GM12878 (cell line): ENCODE measurements at regions not wholly inside any gene's neighbourhood (a gene's known extent, or its start where the extent isn't known, plus 50 kb on each side); places are given as distances from the start of the nearest gene placed in this dataset.

ENCODE experiments used
- ATAC-seq: fragments of 200-7000 bp; cut with Tn5 transposase; 3 replicates; pipeline ENCODE4 v1.9.1; 2020; ENCODE audit warnings: mild to moderate bottlenecking, moderate library complexity
- BruUV-seq: library from RNA; stranded (reverse); fragments of 400-500 nt; replicated peaks from 2 replicates; lab custom pipeline; 2021; lab: Mats Ljungman, UMichigan
- CTCF ChIA-PET: fragments of 300-600 bp; sonication (Branson Sonifier 250); formaldehyde crosslinking; extraction: SDS; loops from one replicate; lab custom pipeline; 2021; ENCODE audit warnings: inconsistent platforms; lab: Yijun Ruan, JAX
- POLR2A ChIA-PET: fragments of 350-600 bp; formaldehyde crosslinking; extraction: SDS; loops from one replicate; lab custom pipeline; 2021; ENCODE audit warnings: inconsistent platforms; lab: Charles Lee
- RAD21 ChIA-PET: fragments of 300-600 bp; sonication (Branson Sonifier 250); formaldehyde crosslinking; loops from one replicate; lab custom pipeline; 2023; ENCODE audit warnings: antibody characterized with exemption; ENCODE audit not compliant: unreplicated experiment; lab: Charles Lee
- SMC1A ChIA-PET: fragments of 300-600 bp; sonication (Branson Sonifier 250); formaldehyde crosslinking; loops from one replicate; lab custom pipeline; 2023; ENCODE audit not compliant: unreplicated experiment, uncharacterized antibody; lab: Charles Lee
- DNase-seq: peaks from one replicate; pipeline ENCODE4 v3.0.0-alpha.2; 2011; ENCODE audit warnings: low read depth, low spot score
- FAIRE-seq: peaks from 3 replicates; lab custom pipeline; 2011; peaks lifted over from hg19 to GRCh38; lab: Jason Lieb, UNC
- H2AFZ ChIP-seq: 2 replicates; pipeline ENCODE4 v1.6.0; 2011; ENCODE audit warnings: low read depth, low read length, control low read depth; ENCODE audit not compliant: control insufficient read depth
- H3K27ac ChIP-seq: 2 replicates; pipeline ENCODE4 v1.5.1; 2011; ENCODE audit warnings: control low read depth; ENCODE audit not compliant: control insufficient read depth, insufficient read depth
- H3K27me3 ChIP-seq, 2 experiments: replicated peaks in 1 of 2; 2 replicates each; pipeline versions ENCODE4 v1.6.0 to v1.6.1; 2011; ENCODE audit warnings: low read length in 1 of 2; ENCODE audit not compliant: control insufficient read depth in 2 of 2, insufficient read depth in 2 of 2
- H3K36me3 ChIP-seq, 2 experiments: 2 replicates each; pipeline ENCODE4 v1.5.1; 2011; ENCODE audit warnings: low read length in 1 of 2; ENCODE audit not compliant: control insufficient read depth in 2 of 2, insufficient read depth in 2 of 2
- H3K4me1 ChIP-seq: 2 replicates; pipeline ENCODE4 v1.6.1; 2011; ENCODE audit warnings: mild to moderate bottlenecking, low read length, moderate library complexity, mixed read lengths; ENCODE audit not compliant: control insufficient read depth, insufficient read depth
- H3K4me2 ChIP-seq: 2 replicates; pipeline ENCODE4 v1.6.0; 2011; ENCODE audit warnings: control low read depth; ENCODE audit not compliant: control insufficient read depth, insufficient read depth
- H3K4me3 ChIP-seq: fragments of 200-600 bp; sonication (generic); 2 replicates; pipeline ENCODE4 v1.5.1; 2016
- H3K79me2 ChIP-seq: 2 replicates; pipeline ENCODE4 v1.6.0; 2011; ENCODE audit warnings: low read length; ENCODE audit not compliant: control insufficient read depth, insufficient read depth
- H3K9ac ChIP-seq: 2 replicates; pipeline ENCODE4 v1.8.0; 2011; ENCODE audit warnings: low read length, control low read depth, mixed read lengths; ENCODE audit not compliant: control insufficient read depth, insufficient read depth
- H3K9me3 ChIP-seq: replicated peaks from 3 replicates; pipeline ENCODE4 v1.5.1; 2011; ENCODE audit warnings: mild to moderate bottlenecking, low read length; ENCODE audit not compliant: control insufficient read depth, insufficient read depth
- H4K20me1 ChIP-seq: 2 replicates; pipeline ENCODE4 v1.6.0; 2011; ENCODE audit not compliant: control insufficient read depth, insufficient read depth
- ATF2 ChIP-seq: IDR thresholded peaks from 2 replicates; pipeline ENCODE4 v1.6.1; 2012; ENCODE audit warnings: low read length, inconsistent platforms
- BCL11A ChIP-seq: IDR thresholded peaks from 2 replicates; pipeline ENCODE4 v1.6.1; 2011; ENCODE audit warnings: low read depth, low read length
- BRCA1 ChIP-seq: IDR thresholded peaks from 2 replicates; pipeline ENCODE4 v1.6.1; 2011; ENCODE audit warnings: low read depth, low read length, improper control_type of control experiment
- CHD2 ChIP-seq: IDR thresholded peaks from 2 replicates; pipeline ENCODE4 v1.6.1; 2011; ENCODE audit warnings: low read depth, low read length, improper control_type of control experiment, borderline replicate concordance
- KDM1A ChIP-seq: fragments of 200-600 bp; sonication (generic); IDR thresholded peaks from 2 replicates; pipeline ENCODE4 v1.6.1; 2016; ENCODE audit warnings: borderline replicate concordance
- RCOR1 ChIP-seq: conservative IDR thresholded peaks from 2 replicates; pipeline ENCODE4 v1.6.1; 2012; ENCODE audit warnings: low read depth, low read length, improper control_type of control experiment
- SIN3A ChIP-seq: IDR thresholded peaks from 2 replicates; pipeline ENCODE4 v1.6.1; 2012; ENCODE audit warnings: low read depth, low read length, improper control_type of control experiment
- SMAD1 ChIP-seq: fragments of 450-650 bp; IDR thresholded peaks from 2 replicates; pipeline ENCODE4 v1.6.1; 2018; ENCODE audit warnings: mild to moderate bottlenecking, low read depth; ENCODE audit not compliant: partially characterized antibody
- SREBF2 ChIP-seq: IDR thresholded peaks from 2 replicates; pipeline ENCODE4 v1.6.1; 2012; ENCODE audit warnings: mild to moderate bottlenecking, low read length
- STAT1 ChIP-seq: fragments of 450-650 bp; conservative IDR thresholded peaks from 2 replicates; pipeline ENCODE4 v1.6.1; 2014; ENCODE audit warnings: antibody characterized with exemption, mild to moderate bottlenecking
- SUZ12 ChIP-seq: fragments of 200-600 bp; sonication (generic); IDR thresholded peaks from one replicate; pipeline ENCODE4 v1.6.1; 2018; ENCODE audit warnings: antibody characterized with exemption, mild to moderate bottlenecking; ENCODE audit not compliant: unreplicated experiment
- USF2 ChIP-seq: IDR thresholded peaks from 2 replicates; pipeline ENCODE4 v1.6.1; 2011; ENCODE audit warnings: low read depth, low read length, improper control_type of control experiment, borderline replicate concordance
- WGBS: methylation state at CpG from one replicate; pipeline ENCODE4 v1.1.6; 2016; ENCODE audit warnings: low lambda C conversion rate; ENCODE audit not compliant: insufficient replicate concordance, insufficient coverage; ENCODE audit errors: missing lambda C conversion rate; 5-methylcytosine and 5-hydroxymethylcytosine counted together
- in situ Hi-C: fragments of 300-500 bp; cut with MboI; formaldehyde crosslinking; loops from 9 replicates; pipeline ENCODE4 v1.14.3; 2018; ENCODE audit warnings: mixed read lengths
- intact Hi-C: fragments of 100-400 bp; cut with micrococcal nuclease; formaldehyde crosslinking; loops from one replicate; pipeline ENCODE4 v1.14.2; 2022; ENCODE audit not compliant: unreplicated experiment
- TF ChIP-seq, protein P1 (sequence below): fragments of 450-650 bp; IDR thresholded peaks from 2 replicates; pipeline ENCODE4 v1.6.1; 2017; ENCODE audit warnings: mild to moderate bottlenecking, moderate library complexity
- TF ChIP-seq, protein P2 (sequence below): IDR thresholded peaks from 2 replicates; pipeline ENCODE4 v1.6.1; 2011; ENCODE audit warnings: low read depth, mild to moderate bottlenecking, low read length, moderate library complexity, borderline replicate concordance; ENCODE audit errors: extremely low read depth
- TF ChIP-seq, protein P3 (sequence below): IDR thresholded peaks from 2 replicates; pipeline ENCODE4 v1.6.1; 2012; ENCODE audit warnings: mild to moderate bottlenecking, low read depth, low read length

- Histone ChIP-seq H3K4me2 (no peak overlapping the region), H3K27ac (no peak overlapping the region), H3K4me1 (no peaks in the 10 kb centered on the region), H3K9ac (no peak overlapping the region), H2AFZ (no peak overlapping the region), H3K27me3 (peaks cover under 1 to 1% of the 10 kb centered on the region in 2 experiments; a peak in 3 of 4 replicates), H3K79me2 (no peaks in the 10 kb centered on the region), H3K36me3 (no peaks in the 10 kb centered on the region), H4K20me1 (no peaks in the 10 kb centered on the region), H3K9me3 (no peaks in the 10 kb centered on the region), H3K4me3 (no peak overlapping the region)
- WGBS, result 34% methylated on average over 8 of the region's 8 CpGs
- ChIA-PET SMC1A (no interaction called here), CTCF (interaction anchor here (0.6 kb wide), 1 partner anchor 40 kb away, joined by 3 read pairs; no protein-coding TSS in a partner anchor), RAD21 (no interaction called here), POLR2A (no interaction called here)
- intact Hi-C loops, result no loop called here
- DNase-seq, result no peak
- in situ Hi-C loops, result no loop called here
- FAIRE-seq, result no peak
- TF ChIP-seq SMAD1 (no peak), ATF2 (no peak), USF2 (no peak), RCOR1 (no peak), STAT1 (no peak), SUZ12 (no peak), KDM1A (no peak), BCL11A (no peak), SIN3A (no peak), SREBF2 (no peak), CHD2 (no peak), BRCA1 (no peak)
- TF ChIP-seq, protein P1, sequence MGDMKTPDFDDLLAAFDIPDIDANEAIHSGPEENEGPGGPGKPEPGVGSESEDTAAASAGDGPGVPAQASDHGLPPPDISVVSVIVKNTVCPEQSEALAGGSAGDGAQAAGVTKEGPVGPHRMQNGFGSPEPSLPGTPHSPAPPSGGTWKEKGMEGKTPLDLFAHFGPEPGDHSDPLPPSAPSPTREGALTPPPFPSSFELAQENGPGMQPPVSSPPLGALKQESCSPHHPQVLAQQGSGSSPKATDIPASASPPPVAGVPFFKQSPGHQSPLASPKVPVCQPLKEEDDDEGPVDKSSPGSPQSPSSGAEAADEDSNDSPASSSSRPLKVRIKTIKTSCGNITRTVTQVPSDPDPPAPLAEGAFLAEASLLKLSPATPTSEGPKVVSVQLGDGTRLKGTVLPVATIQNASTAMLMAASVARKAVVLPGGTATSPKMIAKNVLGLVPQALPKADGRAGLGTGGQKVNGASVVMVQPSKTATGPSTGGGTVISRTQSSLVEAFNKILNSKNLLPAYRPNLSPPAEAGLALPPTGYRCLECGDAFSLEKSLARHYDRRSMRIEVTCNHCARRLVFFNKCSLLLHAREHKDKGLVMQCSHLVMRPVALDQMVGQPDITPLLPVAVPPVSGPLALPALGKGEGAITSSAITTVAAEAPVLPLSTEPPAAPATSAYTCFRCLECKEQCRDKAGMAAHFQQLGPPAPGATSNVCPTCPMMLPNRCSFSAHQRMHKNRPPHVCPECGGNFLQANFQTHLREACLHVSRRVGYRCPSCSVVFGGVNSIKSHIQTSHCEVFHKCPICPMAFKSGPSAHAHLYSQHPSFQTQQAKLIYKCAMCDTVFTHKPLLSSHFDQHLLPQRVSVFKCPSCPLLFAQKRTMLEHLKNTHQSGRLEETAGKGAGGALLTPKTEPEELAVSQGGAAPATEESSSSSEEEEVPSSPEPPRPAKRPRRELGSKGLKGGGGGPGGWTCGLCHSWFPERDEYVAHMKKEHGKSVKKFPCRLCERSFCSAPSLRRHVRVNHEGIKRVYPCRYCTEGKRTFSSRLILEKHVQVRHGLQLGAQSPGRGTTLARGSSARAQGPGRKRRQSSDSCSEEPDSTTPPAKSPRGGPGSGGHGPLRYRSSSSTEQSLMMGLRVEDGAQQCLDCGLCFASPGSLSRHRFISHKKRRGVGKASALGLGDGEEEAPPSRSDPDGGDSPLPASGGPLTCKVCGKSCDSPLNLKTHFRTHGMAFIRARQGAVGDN, result no peak
- TF ChIP-seq, protein P2, sequence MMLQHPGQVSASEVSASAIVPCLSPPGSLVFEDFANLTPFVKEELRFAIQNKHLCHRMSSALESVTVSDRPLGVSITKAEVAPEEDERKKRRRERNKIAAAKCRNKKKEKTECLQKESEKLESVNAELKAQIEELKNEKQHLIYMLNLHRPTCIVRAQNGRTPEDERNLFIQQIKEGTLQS, result no peak
- TF ChIP-seq, protein P3, sequence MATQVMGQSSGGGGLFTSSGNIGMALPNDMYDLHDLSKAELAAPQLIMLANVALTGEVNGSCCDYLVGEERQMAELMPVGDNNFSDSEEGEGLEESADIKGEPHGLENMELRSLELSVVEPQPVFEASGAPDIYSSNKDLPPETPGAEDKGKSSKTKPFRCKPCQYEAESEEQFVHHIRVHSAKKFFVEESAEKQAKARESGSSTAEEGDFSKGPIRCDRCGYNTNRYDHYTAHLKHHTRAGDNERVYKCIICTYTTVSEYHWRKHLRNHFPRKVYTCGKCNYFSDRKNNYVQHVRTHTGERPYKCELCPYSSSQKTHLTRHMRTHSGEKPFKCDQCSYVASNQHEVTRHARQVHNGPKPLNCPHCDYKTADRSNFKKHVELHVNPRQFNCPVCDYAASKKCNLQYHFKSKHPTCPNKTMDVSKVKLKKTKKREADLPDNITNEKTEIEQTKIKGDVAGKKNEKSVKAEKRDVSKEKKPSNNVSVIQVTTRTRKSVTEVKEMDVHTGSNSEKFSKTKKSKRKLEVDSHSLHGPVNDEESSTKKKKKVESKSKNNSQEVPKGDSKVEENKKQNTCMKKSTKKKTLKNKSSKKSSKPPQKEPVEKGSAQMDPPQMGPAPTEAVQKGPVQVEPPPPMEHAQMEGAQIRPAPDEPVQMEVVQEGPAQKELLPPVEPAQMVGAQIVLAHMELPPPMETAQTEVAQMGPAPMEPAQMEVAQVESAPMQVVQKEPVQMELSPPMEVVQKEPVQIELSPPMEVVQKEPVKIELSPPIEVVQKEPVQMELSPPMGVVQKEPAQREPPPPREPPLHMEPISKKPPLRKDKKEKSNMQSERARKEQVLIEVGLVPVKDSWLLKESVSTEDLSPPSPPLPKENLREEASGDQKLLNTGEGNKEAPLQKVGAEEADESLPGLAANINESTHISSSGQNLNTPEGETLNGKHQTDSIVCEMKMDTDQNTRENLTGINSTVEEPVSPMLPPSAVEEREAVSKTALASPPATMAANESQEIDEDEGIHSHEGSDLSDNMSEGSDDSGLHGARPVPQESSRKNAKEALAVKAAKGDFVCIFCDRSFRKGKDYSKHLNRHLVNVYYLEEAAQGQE, result no peak
- BruUV-seq, result no TSS peak
- no peak for ATAC-seq
Measured at GRCh38 chr9:131805803-131806202, 65.9 kb upstream of the RAPGEF1 start.
